GM10248 (cell line): ENCODE measurements at regions not wholly inside any gene's neighbourhood (a gene's known extent, or its start where the extent isn't known, plus 50 kb on each side); places are given as distances from the start of the nearest gene placed in this dataset.
"Not testable (repeated sequence)": the region's sequence is repeated elsewhere in the genome, so short reads cannot be mapped to it uniquely, and the experiment has no call there.

ENCODE experiments used
- CTCF ChIA-PET: fragments of 300-600 bp; sonication (Branson Sonifier 250); formaldehyde crosslinking; extraction: SDS; loops from one replicate; lab custom pipeline; 2021; ENCODE audit warnings: antibody characterized with exemption; lab: Yijun Ruan, JAX
- POLR2A ChIA-PET: fragments of 350-650 bp; sonication (Branson Sonifier 250); formaldehyde crosslinking; extraction: SDS; loops from one replicate; lab custom pipeline; 2020; ENCODE audit warnings: antibody characterized with exemption; lab: Yijun Ruan, JAX
- DNase-seq: peaks from one replicate; pipeline ENCODE4 v3.0.0; 2012; ENCODE audit errors: extremely low spot score
- TF ChIP-seq, protein P1 (sequence below): IDR thresholded peaks from 2 replicates; pipeline ENCODE4 v1.5.1; 2012; ENCODE audit warnings: mild to moderate bottlenecking, low read depth; ENCODE audit errors: extremely low read depth, missing control alignments, control extremely low read depth

DNA sequence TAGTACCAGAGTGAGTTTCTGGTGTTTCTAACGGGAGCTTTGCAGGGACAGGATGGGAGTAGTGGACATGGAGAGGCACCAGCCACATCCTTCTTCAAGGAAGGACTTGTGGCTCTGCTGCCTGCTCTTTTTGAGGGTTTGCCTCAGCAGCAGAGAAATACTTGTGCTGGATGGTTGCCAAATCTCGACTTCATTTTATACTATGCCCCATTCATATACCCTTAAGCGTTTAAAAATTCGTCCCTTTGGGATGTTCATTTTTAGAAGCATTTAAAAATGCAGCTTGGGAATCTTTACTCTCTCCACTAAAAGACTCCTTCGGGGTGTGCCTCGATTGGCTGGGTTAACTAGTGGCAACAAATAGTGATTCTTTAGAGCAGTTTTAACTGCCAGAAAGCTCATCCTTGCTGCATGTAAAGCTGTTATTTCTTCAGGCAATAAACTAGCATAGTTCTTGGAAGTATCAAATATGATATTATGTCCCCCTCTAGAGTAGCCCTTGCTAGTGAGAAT is 126.5 kb upstream of the B3GAT2 start:
- TF ChIP-seq, protein P1, sequence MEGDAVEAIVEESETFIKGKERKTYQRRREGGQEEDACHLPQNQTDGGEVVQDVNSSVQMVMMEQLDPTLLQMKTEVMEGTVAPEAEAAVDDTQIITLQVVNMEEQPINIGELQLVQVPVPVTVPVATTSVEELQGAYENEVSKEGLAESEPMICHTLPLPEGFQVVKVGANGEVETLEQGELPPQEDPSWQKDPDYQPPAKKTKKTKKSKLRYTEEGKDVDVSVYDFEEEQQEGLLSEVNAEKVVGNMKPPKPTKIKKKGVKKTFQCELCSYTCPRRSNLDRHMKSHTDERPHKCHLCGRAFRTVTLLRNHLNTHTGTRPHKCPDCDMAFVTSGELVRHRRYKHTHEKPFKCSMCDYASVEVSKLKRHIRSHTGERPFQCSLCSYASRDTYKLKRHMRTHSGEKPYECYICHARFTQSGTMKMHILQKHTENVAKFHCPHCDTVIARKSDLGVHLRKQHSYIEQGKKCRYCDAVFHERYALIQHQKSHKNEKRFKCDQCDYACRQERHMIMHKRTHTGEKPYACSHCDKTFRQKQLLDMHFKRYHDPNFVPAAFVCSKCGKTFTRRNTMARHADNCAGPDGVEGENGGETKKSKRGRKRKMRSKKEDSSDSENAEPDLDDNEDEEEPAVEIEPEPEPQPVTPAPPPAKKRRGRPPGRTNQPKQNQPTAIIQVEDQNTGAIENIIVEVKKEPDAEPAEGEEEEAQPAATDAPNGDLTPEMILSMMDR: no peak
- ChIA-PET POLR2A (no interaction called here), CTCF (no interaction called here)
- DNase-seq: no peak

DNA sequence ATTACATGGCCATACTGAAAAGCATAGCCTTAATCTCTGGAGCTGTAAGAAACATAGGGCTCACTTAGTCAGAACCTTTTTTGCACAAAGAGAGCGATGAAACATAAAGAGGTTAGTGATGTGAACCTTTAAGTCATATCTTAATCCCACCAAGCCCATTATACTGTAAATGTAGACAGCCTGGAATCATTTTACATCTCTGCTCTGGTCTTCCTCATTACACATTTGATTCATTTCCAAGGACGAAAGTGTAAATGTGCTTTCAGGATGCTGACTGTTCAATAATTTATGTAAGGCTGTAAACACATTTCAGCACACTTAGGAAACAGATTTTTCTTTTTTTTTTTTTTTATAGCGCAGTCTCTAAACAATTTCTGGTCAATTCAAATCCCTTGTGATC is 131.3 kb upstream of the B3GAT2 start:
- TF ChIP-seq, protein P1: no peak
- POLR2A ChIA-PET: no interaction called here
- CTCF ChIA-PET: no interaction called here
- no peak for DNase-seq

DNA sequence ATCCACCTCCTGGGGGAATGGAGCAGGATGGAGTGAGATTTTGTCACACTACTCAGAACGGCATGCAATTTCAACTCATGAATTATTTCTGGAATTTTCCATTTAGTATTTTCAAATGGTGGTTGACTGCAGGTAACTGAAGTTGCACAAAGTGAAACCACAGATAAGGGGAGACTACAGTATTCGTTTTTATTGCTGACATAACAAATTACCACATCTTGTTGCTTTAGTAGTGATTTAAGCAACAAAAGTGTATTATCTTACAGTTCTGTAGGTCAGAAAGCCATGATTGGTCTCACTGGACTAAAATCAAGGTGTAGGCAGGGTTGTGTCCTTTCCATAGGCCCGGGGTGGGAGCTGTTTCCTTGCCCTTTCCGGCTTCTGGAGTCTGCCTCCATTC is 133.4 kb upstream of the B3GAT2 start:
- CTCF ChIA-PET: no interaction called here
- DNase-seq: no peak
- TF ChIP-seq, protein P1: no peak
- POLR2A ChIA-PET: no interaction called here

DNA sequence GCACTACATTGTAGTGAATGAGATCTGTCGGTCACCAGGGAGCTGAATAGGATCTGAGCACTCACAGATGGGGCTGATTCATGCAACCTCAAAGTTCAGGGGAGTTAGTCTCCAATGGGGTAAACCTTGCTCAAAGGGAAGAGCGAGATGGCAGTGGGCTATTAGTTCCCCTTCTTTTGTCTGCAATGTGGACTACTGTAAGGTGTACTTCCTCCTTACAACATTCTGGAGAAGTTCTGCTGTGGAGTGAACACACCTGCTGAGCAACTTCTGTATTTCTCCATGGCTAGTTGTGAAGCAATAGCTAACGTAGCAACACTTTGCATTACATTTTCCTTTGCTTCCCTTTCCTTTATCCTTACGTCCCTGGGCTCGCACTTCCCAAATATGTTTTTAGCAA is 134.3 kb upstream of the B3GAT2 start:
- ChIA-PET POLR2A (no interaction called here), CTCF (interaction anchor here (1.2 to 1.4 kb wide), 2 partner anchors 10 to 48 kb away, joined by 3 to 4 read pairs; no protein-coding TSS in a partner anchor)
- TF ChIP-seq, protein P1: no peak
- DNase-seq: no peak

- POLR2A ChIA-PET: no interaction called here
- TF ChIP-seq, protein P1: no peak
- no peak for DNase-seq
- CTCF ChIA-PET: interaction anchor here (1.2 to 1.4 kb wide), 2 partner anchors 9 to 49 kb away, joined by 3 to 4 read pairs; no protein-coding TSS in a partner anchor
Measured at GRCh38 chr6:71091956-71092355, 135.1 kb upstream of the B3GAT2 start.

- CTCF ChIA-PET: interaction anchor here (1.0 kb wide), 1 partner anchor 11 kb away, joined by 3 read pairs; no protein-coding TSS in a partner anchor
- POLR2A ChIA-PET, DNase-seq: not testable (repeated sequence)
Measured at GRCh38 chr6:71097264-71097663, 140.4 kb upstream of the B3GAT2 start.

GRCh38 chr6:71099649-71100048 is 142.8 kb upstream of the B3GAT2 start:
- TF ChIP-seq, protein P1: no peak
- POLR2A ChIA-PET: no interaction called here
- CTCF ChIA-PET: interaction anchor here (1.0 kb wide), 1 partner anchor 23 kb away, joined by 3 read pairs; no protein-coding TSS in a partner anchor
- no peak for DNase-seq
